GM21381 (cell line): ENCODE measurements at regions not wholly inside any gene's neighbourhood (a gene's known extent, or its start where the extent isn't known, plus 50 kb on each side); places are given as distances from the start of the nearest gene placed in this dataset.
"Not testable (repeated sequence)": the region's sequence is repeated elsewhere in the genome, so short reads cannot be mapped to it uniquely, and the experiment has no call there.

ENCODE experiments used
- ATAC-seq: cut with Tn5 transposase; IDR thresholded peaks from one replicate; pipeline ENCODE4 v1.9.1; 2021; ENCODE audit warnings: mild to moderate bottlenecking, moderate library complexity; ENCODE audit not compliant: unreplicated experiment

GRCh38 chr14:84944901-84945300 is 585.0 kb upstream of the FLRT2 start:
- not testable (repeated sequence) for ATAC-seq

DNA sequence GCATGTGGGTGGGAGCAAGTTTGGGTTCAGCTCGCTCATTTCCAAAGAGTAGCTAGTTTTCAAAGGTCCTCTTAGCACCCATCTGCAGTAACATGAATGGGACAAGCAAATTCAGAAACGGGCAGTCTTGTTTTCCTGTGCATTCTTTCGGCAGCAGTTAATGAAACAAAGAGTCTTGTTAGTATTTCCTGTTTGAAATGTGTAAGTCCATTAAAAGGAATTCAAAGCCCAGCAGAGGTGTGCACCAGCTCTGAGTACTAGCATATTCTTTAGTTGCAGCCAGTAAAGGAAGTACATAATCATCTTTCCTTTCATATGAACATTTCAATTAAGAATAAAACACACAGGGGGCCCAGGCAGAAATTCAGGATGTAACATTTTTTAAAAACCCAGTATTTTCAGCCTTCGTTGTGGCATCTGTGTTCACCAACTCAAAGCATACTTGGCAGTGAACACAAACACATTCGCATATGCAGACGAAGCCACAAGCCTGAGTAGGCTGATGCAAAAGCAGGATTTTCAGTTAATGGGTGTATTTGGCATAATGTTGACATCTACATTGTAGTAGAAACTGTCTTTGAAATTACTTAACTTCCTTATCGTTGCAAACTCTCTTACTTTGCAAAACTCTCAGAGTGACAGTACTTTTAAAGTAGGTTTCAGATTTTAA is 570.0 kb upstream of the FLRT2 start:
- ATAC-seq: no peak

- no peak for ATAC-seq
These were observed 568.3 kb upstream of the FLRT2 start for GRCh38 chr14:84961637-84962036.

GRCh38 chr14:84963518-84963917 is 566.4 kb upstream of the FLRT2 start:
- no peak for ATAC-seq

DNA sequence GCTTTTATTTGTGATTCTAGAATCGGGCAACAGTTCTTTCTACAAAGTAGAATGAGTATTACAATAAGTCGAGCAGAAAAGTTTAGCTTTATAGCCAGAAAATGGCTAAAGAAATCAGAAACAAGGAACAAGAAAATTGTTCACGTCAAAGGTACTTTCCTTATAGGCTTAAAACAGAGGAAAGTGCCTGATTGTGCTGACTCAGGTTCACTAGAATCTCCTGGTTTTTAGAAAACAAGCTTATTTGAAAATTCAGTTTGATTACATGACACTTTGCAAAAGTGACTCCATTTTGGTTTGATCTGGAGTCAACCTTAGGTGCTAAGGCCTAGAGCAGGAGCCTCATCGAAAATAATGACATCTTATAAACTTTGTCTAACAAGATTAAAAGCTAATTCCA is 564.7 kb upstream of the FLRT2 start:
- ATAC-seq: no peak

DNA sequence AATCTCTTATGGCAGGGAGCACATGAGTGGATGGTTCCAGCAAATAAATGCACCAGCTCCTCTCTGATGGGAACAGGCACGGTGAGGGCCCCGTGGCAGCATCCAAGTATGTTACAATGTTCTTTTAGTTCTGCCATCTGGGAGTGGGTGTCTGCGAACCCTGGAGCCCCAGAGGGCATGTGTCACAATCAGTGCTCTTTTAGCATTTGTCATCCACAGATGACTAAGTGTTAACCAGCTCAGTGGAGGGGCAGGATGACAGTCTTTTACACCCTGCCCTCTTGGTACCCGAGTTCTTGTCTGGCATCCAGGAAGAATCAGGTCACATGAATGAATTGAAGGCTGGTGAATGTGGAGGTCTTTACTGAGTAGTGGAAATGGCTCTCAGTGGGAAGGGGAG is 560.4 kb upstream of the FLRT2 start:
- ATAC-seq: no peak

GRCh38 chr14:84975241-84975902 is 554.6 kb upstream of the FLRT2 start:
- ATAC-seq: no peak

DNA sequence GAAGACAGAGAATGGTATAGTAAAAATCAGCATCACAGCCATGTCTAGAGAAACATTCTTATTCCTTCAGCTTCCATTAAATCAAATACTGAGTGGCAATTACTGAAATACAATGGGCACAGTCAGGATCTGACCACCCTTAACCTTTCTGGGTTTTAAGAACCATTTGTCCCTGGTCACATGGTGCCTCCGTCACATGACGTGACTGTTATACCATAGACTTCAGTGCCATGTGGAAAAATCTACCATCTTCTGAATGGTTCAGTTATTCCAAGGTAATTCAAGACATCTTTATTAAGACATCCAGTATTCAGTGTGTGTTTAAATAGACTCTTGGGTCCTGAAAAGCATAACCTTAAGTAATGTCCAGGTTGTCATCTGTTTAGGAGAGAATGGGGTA is 553.1 kb upstream of the FLRT2 start:
- no peak for ATAC-seq

DNA sequence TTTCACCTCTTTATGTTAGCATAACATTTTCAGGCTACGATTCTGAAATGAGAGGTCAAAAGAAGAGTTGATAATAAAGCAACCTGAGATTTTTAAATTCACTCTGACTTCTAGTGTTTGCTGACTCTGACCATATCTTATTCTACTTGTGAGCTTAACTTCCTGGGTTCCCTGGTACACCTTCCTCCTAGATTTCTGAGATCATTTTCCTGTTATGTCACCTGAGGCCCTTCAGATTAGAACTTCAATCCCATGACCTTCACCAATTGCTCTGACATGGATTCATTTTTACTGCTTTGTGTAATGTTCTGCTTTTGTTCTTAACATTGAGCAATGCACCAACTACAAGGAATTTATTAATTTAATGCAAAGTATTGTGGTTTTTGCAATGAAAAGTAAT is 542.9 kb upstream of the FLRT2 start:
- no peak for ATAC-seq

GRCh38 chr14:84988357-84988756 is 541.6 kb upstream of the FLRT2 start:
- ATAC-seq: no peak

DNA sequence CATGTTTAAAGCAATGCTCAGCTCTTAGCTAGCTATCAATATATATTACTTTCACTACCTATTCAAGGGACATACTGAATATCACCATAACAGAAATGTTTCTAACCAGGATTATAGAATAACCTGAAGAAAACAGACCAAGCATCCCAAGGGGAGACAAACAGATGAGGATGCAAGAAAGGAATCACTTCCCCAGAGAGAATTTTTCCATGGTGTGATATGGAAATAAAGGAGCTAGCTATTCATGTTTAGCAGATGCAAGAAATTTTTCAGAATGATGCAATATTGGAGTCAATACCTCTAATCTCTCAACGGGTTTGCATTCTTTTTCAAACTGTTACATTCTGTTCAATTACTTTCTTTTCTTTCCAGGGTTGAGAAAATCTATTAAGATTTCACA is 538.9 kb upstream of the FLRT2 start:
- no peak for ATAC-seq

DNA sequence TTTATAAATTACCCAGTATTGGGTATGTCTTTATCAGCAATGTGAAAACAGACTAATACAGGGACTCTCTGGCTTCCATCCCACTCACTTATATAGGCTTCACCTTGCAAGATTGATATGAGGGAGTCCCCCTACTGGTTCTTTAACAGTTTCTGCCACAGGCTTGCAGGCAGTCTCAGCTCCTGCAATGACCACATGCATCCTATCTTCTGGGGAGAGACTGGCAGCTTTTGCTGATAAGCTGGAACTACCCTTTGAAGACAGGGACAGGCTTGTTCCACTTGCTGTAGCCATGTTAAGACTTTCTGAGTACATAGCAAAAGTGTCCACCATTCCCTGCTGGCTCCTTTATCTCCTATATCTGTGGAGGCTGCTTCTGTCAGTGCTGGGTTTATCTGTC is 531.7 kb upstream of the FLRT2 start:
- ATAC-seq: no peak

- no peak for ATAC-seq
These were observed 527.1 kb upstream of the FLRT2 start for GRCh38 chr14:85002846-85003245.

DNA sequence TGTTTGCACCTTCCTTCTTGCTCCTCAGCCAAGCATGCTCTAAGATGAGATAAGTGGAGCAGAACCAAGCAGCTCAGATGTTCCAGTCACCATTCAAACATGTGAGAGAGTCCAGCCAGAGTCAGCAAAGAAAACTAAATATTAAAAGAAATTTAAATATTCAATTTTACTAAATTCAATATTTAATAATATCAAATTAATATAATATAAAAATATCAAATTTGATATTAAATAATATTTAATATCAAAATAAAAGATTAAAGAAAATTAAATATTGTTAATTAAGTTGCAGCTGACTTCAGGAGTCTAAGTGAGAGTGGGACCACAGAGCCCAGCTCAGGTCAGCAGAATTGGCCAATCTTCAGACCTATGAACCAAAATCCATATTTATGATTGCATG is 526.1 kb upstream of the FLRT2 start:
- no peak for ATAC-seq

- no peak for ATAC-seq
These were observed 520.4 kb upstream of the FLRT2 start for GRCh38 chr14:85009506-85009905.

DNA sequence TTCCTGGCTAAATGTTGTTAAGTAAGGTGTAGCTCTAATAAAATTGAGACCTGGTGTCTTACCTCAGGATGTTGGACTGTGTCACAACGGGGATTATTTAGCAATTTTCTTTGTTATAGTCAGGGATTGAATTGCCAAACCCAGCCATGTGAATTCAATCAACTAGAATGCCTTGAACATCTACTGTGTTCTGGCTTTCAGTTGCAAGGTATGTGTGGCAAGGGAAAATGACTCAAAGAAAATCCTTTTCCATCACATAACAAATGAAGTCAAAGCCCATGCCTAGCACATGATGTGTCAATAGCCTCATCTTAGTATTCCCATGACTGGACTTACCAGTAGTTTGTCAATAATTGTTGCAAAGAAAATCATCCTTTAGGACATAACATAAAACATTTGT is 519.8 kb upstream of the FLRT2 start:
- no peak for ATAC-seq

DNA sequence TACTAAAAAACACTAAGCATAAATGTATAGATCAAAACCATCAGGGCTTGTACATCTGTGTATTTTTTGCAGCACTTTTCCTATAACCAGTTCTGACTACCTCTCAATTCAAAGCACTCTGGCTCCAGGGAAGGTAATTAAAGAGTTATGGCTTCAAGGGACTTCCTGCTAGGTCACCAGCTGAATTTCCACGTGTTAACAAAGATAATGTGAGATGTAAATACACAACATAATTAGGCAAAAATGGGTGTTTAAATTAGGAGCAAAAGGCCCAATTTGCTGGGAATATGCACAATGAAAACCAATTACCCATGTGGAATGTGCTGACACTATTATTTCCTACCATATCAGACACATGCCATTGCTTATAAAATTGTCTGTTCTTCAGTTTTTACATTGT is 513.4 kb upstream of the FLRT2 start:
- ATAC-seq: no peak

- not testable (repeated sequence) for ATAC-seq
These were observed 506.1 kb upstream of the FLRT2 start for GRCh38 chr14:85023866-85024265.

DNA sequence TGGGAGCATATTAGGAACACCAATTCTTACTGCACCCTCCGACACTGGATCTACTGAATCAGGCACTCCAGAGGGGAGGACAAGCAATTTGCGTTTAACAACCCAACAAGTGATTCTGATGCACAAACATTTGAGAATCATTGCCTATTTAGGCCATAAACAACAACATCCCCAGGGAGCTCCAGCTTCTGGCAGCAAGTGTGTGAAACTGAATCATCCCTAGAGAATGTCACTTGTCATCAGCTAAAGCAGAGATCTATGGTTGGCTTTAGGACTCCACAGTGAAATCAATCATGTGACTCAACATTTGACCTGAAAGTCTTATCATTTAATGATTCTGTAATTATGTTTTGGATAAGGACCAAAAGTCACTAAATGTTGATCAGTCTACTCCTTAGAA is 505.0 kb upstream of the FLRT2 start:
- no peak for ATAC-seq

GRCh38 chr14:85027681-85028370 is 502.1 kb upstream of the FLRT2 start:
- no peak for ATAC-seq

GRCh38 chr14:85037411-85037810 is 492.5 kb upstream of the FLRT2 start:
- ATAC-seq: no peak
